ENCODE measurements at regions not wholly inside any gene's neighbourhood (a gene's known extent, or its start where the extent isn't known, plus 50 kb on each side); places are given as distances from the start of the nearest gene placed in this dataset.

GRCh38 chr9:107644733-107645463 is 155.3 kb upstream of the KLF4 start:
- Histone ChIP-seq H3K27ac (no peak overlapping the region), H2AFZ (no peak overlapping the region)

GRCh38 chr9:107639426-107639825 is 149.9 kb upstream of the KLF4 start:
- Histone ChIP-seq H3K4me1 (ENCODE audit: insufficient read depth) (peaks cover 23% of the 10 kb centered on the region), H3K79me2 (no peaks in the 10 kb centered on the region), H3K4me2 (peak overlapping the region; percentile 67), H3K9me3 (ENCODE audit: low read depth) (no peaks in the 10 kb centered on the region), H3K4me3 (no peak overlapping the region), H3K9me2 (replicated peaks; ENCODE audit: insufficient read depth) (no peaks in the 10 kb centered on the region), H3K36me3 (replicated peaks; ENCODE audit: insufficient read depth, low read depth) (no peaks in the 10 kb centered on the region), H3K27ac (peak overlapping the region; percentile 96), H2AFZ (no peak overlapping the region), H4K20me1 (ENCODE audit: insufficient read depth, poor library complexity, severe bottlenecking) (no peaks in the 10 kb centered on the region), H3K27me3 (no peaks in the 10 kb centered on the region)
- TF ChIP-seq EZH2phosphoT487 (IDR thresholded peaks at IDR 0.05; ENCODE audit: low read depth, severe bottlenecking, unreplicated experiment) (no peak), CTCF (IDR thresholded peaks at IDR 0.05; ENCODE audit: poor library complexity) (no peak), EZH2 (IDR thresholded peaks at IDR 0.05; ENCODE audit: borderline replicate concordance) (no peak)
- no peak for DNase-seq (ENCODE audit: low spot score)
- WGBS (ENCODE audit: low lambda C conversion rate, missing lambda C conversion rate), result 71% methylated on average over 4 of the region's 4 CpGs

More at GRCh38 chr9:107644733-107645463, 155.3 kb upstream of the KLF4 start:
- DNase-seq (ENCODE audit: low spot score), result no peak
- no peaks in the 10 kb centered on the region for H3K79me2 ChIP-seq
- no peaks in the 10 kb centered on the region for H3K27me3 ChIP-seq
- TF ChIP-seq EZH2 (IDR thresholded peaks at IDR 0.05; ENCODE audit: borderline replicate concordance) (no peak), CTCF (IDR thresholded peaks at IDR 0.05; ENCODE audit: poor library complexity) (no peak), EZH2phosphoT487 (IDR thresholded peaks at IDR 0.05; ENCODE audit: low read depth, severe bottlenecking, unreplicated experiment) (no peak)
- H3K9me3 ChIP-seq (ENCODE audit: low read depth), result no peaks in the 10 kb centered on the region
- 74% methylated on average over 4 of the region's 4 CpGs for WGBS (ENCODE audit: low lambda C conversion rate, missing lambda C conversion rate)
- H3K4me3 ChIP-seq, result no peak overlapping the region
- no peaks in the 10 kb centered on the region for H3K4me1 ChIP-seq (ENCODE audit: insufficient read depth)
- no peaks in the 10 kb centered on the region for H4K20me1 ChIP-seq (ENCODE audit: insufficient read depth, poor library complexity, severe bottlenecking)
- H3K9me2 ChIP-seq (replicated peaks; ENCODE audit: insufficient read depth), result no peaks in the 10 kb centered on the region
- H3K36me3 ChIP-seq (replicated peaks; ENCODE audit: insufficient read depth, low read depth), result no peaks in the 10 kb centered on the region
- no peak overlapping the region for H3K4me2 ChIP-seq

GRCh38 chr9:107638521-107639310 is 149.1 kb upstream of the KLF4 start:
- H3K4me2 ChIP-seq, result peak overlapping the region; percentile 67

More at GRCh38 chr9:107638521-107639310, 149.1 kb upstream of the KLF4 start:
- H3K9me2 ChIP-seq (replicated peaks; ENCODE audit: insufficient read depth), result no peaks in the 10 kb centered on the region
- DNase-seq (ENCODE audit: low spot score), result peak; percentile 71
- peaks cover 23% of the 10 kb centered on the region for H3K4me1 ChIP-seq (ENCODE audit: insufficient read depth)
- no peaks in the 10 kb centered on the region for H3K36me3 ChIP-seq (replicated peaks; ENCODE audit: insufficient read depth, low read depth)
- WGBS (ENCODE audit: low lambda C conversion rate, missing lambda C conversion rate), result 40% methylated on average over 7 of the region's 7 CpGs
- no peaks in the 10 kb centered on the region for H3K9me3 ChIP-seq (ENCODE audit: low read depth)
- peak overlapping the region; percentile 35 for H3K4me3 ChIP-seq
- H3K27ac ChIP-seq, result peak overlapping the region; percentile 96
- H2AFZ ChIP-seq, result peak overlapping the region; percentile 10
- no peaks in the 10 kb centered on the region for H3K79me2 ChIP-seq
- no peaks in the 10 kb centered on the region for H4K20me1 ChIP-seq (ENCODE audit: insufficient read depth, poor library complexity, severe bottlenecking)
- H3K27me3 ChIP-seq, result no peaks in the 10 kb centered on the region
- TF ChIP-seq EZH2 (IDR thresholded peaks at IDR 0.05; ENCODE audit: borderline replicate concordance) (no peak), CTCF (IDR thresholded peaks at IDR 0.05; ENCODE audit: poor library complexity) (no peak), EZH2phosphoT487 (IDR thresholded peaks at IDR 0.05; ENCODE audit: low read depth, severe bottlenecking, unreplicated experiment) (no peak)
